Esophagus muscularis mucosa (tissue), 3 donors: ENCODE measurements at regions not wholly inside any gene's neighbourhood (a gene's known extent, or its start where the extent isn't known, plus 50 kb on each side); places are given as distances from the start of the nearest gene placed in this dataset.
"Not testable (repeated sequence)": the region's sequence is repeated elsewhere in the genome, so short reads cannot be mapped to it uniquely, and the experiment has no call there.

Source experiments
- POLR2AphosphoS5 ChIP-seq, 2 donors: sonication (generic); formaldehyde crosslinking; IDR thresholded peaks; one replicate each; pipeline ENCODE4 v1.6.1; 2017; ENCODE audit warnings: antibody characterized with exemption in 2 of 2
- TF ChIP-seq, protein P1 (sequence below), 3 experiments: fragments of 200-600 bp in 2 of 3; fragments of 450-650 bp in 1 of 3; sonication (generic) in 2 of 3; IDR thresholded peaks; one replicate each; pipeline ENCODE4 v1.5.1; 2017 to 2019; ENCODE audit warnings: antibody characterized with exemption in 3 of 3, mild to moderate bottlenecking in 2 of 3, moderate library complexity in 1 of 3

DNA sequence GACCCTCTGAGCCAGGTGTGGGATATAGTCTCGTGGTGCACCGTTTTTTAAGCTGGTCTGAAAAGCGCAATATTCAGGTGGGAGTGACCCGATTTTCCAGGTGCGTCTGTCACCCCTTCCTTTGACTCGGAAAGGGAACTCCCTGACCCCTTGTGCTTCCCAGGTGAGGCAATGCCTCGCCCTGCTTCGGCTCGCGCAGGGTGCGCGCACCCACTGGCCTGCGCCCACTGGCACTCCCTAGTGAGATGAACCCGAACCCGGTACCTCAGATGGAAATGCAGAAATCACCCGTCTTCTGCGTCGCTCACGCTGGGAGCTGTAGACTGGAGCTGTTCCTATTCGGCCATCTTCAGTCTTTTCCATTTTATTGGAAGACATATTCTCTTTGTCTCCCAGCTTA, 171.4 kb upstream of the OR4C13 start:
- TF ChIP-seq, protein P1, sequence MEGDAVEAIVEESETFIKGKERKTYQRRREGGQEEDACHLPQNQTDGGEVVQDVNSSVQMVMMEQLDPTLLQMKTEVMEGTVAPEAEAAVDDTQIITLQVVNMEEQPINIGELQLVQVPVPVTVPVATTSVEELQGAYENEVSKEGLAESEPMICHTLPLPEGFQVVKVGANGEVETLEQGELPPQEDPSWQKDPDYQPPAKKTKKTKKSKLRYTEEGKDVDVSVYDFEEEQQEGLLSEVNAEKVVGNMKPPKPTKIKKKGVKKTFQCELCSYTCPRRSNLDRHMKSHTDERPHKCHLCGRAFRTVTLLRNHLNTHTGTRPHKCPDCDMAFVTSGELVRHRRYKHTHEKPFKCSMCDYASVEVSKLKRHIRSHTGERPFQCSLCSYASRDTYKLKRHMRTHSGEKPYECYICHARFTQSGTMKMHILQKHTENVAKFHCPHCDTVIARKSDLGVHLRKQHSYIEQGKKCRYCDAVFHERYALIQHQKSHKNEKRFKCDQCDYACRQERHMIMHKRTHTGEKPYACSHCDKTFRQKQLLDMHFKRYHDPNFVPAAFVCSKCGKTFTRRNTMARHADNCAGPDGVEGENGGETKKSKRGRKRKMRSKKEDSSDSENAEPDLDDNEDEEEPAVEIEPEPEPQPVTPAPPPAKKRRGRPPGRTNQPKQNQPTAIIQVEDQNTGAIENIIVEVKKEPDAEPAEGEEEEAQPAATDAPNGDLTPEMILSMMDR (IDR thresholded peaks at IDR 0.05): not testable (repeated sequence)
- not testable (repeated sequence) for TF ChIP-seq POLR2AphosphoS5 (IDR thresholded peaks at IDR 0.05)
